Panc1 (cell line): ENCODE measurements at regions not wholly inside any gene's neighbourhood (a gene's known extent, or its start where the extent isn't known, plus 50 kb on each side); places are given as distances from the start of the nearest gene placed in this dataset.

Experiments used
- ATAC-seq: fragments of 200-7000 bp; cut with Tn5 transposase; 2 replicates; pipeline ENCODE4 v1.9.1; 2020; ENCODE audit warnings: mild to moderate bottlenecking, moderate library complexity
- BruUV-seq: library from RNA; stranded (reverse); fragments of 400-500 nt; replicated peaks from 2 replicates; lab custom pipeline; 2021; lab: Mats Ljungman, UMichigan
- CTCF ChIA-PET: fragments of 300-600 bp; sonication (Branson Sonifier 250); formaldehyde crosslinking; loops from one replicate; lab custom pipeline; 2022; ENCODE audit warnings: antibody characterized with exemption; lab: Charles Lee
- POLR2A ChIA-PET: fragments of 300-600 bp; sonication (Branson Sonifier 250); formaldehyde crosslinking; loops from one replicate; lab custom pipeline; 2022; ENCODE audit warnings: antibody characterized with exemption; lab: Charles Lee
- DNase-seq: peaks from one replicate; pipeline ENCODE4 v3.0.0-alpha.2; 2010; ENCODE audit warnings: low read depth, low spot score
- H3K27ac ChIP-seq: 2 replicates; pipeline ENCODE4 v1.5.1; 2011; ENCODE audit warnings: mild to moderate bottlenecking, low read length, inconsistent platforms
- H3K27me3 ChIP-seq: fragments of 200-500 bp; sonication (Bioruptor generic); 2 replicates; pipeline ENCODE4 v1.6.0; 2014; ENCODE audit warnings: low read length, inconsistent platforms; ENCODE audit not compliant: control insufficient read depth, insufficient read depth
- H3K36me3 ChIP-seq: fragments of 200-500 bp; sonication (Bioruptor generic); 2 replicates; pipeline ENCODE4 v1.5.1; 2014; ENCODE audit warnings: inconsistent platforms, mild to moderate bottlenecking, low read length, moderate library complexity; ENCODE audit not compliant: control insufficient read depth, insufficient read depth
- H3K4me1 ChIP-seq: 2 replicates; pipeline ENCODE4 v1.5.1; 2011; ENCODE audit warnings: inconsistent platforms, mild to moderate bottlenecking, low read length, moderate library complexity; ENCODE audit not compliant: control insufficient read depth, insufficient read depth
- H3K4me3 ChIP-seq, 2 experiments: 2 replicates each; pipeline ENCODE4 v1.5.1; 2011 to 2012; ENCODE audit warnings: low read depth in 2 of 2, low read length in 2 of 2, mild to moderate bottlenecking in 2 of 2, inconsistent platforms in 1 of 2, moderate library complexity in 1 of 2
- H3K9me3 ChIP-seq: fragments of 200-500 bp; sonication (Bioruptor generic); 2 replicates; pipeline ENCODE4 v1.5.1; 2014; ENCODE audit warnings: low read depth, mild to moderate bottlenecking, inconsistent platforms, low read length, moderate library complexity; ENCODE audit not compliant: control insufficient read depth, insufficient read depth
- POLR2AphosphoS5 ChIP-seq: IDR thresholded peaks from 2 replicates; pipeline ENCODE4 v1.6.1; 2012; ENCODE audit warnings: mild to moderate bottlenecking, low read depth, low read length, moderate library complexity
- SIN3A ChIP-seq: IDR thresholded peaks from 2 replicates; pipeline ENCODE4 v1.6.1; 2012; ENCODE audit warnings: low read depth, mild to moderate bottlenecking, low read length, moderate library complexity, borderline replicate concordance; ENCODE audit not compliant: insufficient read depth
- TCF7L2 ChIP-seq: IDR thresholded peaks from 2 replicates; pipeline ENCODE4 v1.6.1; 2011; ENCODE audit warnings: mild to moderate bottlenecking, low read depth, low read length, inconsistent platforms
- in situ Hi-C: cut with HindIII; loops from 2 replicates; pipeline ENCODE4 v1.10.0; 2016; ENCODE audit warnings: low sequenced_read_pairs, low pct_unique_long_range_greater_than_20kb
- intact Hi-C: fragments of 100-400 bp; cut with micrococcal nuclease; formaldehyde crosslinking; loops from one replicate; pipeline ENCODE4 v1.10.0; 2022; ENCODE audit not compliant: unreplicated experiment
- TF ChIP-seq, protein P1 (sequence below): fragments of 450-650 bp; IDR thresholded peaks from 2 replicates; pipeline ENCODE4 v1.5.1; 2017; ENCODE audit warnings: mild to moderate bottlenecking
- TF ChIP-seq, protein P2 (sequence below), 2 experiments: IDR thresholded peaks; 2 replicates each; pipeline ENCODE4 v1.6.1; 2011 to 2012; ENCODE audit warnings: low read depth in 2 of 2, control low read depth in 1 of 2, low read length in 1 of 2, mild to moderate bottlenecking in 1 of 2, moderate library complexity in 1 of 2; ENCODE audit not compliant: insufficient read depth in 1 of 2

DNA sequence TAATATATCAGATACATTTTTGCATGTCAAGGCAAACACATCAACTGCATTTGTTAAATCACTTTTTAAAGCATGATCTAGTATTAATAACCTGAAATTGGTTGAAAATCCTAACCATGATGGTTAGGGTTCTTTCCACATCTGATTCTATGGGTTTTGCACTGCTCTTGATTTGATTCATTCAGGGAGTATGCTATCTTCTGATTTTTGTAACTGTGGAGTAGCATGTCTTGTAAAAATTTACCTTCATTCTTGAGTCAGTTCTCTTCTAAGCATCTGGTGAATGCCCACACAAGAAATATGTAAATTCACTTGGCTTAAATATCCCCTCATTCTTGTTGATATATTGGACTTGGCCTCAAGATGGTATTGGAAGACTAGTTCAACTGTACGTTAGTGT is 178.7 kb downstream of the KLF6 start:
- H3K36me3 ChIP-seq: no peaks in the 10 kb centered on the region
- DNase-seq: no peak
- no peaks in the 10 kb centered on the region for H3K4me1 ChIP-seq
- peaks cover 12% of the 10 kb centered on the region; the same call in 1 of the 2 replicates for H3K9me3 ChIP-seq
- POLR2A ChIA-PET: interaction anchor here (0.6 kb wide), 1 partner anchor 57 kb away, joined by 6 read pairs; no protein-coding TSS in a partner anchor
- intact Hi-C loops (no loop called here), in situ Hi-C loops (no loop called here)
- CTCF ChIA-PET: no interaction called here
- TF ChIP-seq POLR2AphosphoS5: no peak
- TF ChIP-seq, protein P1, sequence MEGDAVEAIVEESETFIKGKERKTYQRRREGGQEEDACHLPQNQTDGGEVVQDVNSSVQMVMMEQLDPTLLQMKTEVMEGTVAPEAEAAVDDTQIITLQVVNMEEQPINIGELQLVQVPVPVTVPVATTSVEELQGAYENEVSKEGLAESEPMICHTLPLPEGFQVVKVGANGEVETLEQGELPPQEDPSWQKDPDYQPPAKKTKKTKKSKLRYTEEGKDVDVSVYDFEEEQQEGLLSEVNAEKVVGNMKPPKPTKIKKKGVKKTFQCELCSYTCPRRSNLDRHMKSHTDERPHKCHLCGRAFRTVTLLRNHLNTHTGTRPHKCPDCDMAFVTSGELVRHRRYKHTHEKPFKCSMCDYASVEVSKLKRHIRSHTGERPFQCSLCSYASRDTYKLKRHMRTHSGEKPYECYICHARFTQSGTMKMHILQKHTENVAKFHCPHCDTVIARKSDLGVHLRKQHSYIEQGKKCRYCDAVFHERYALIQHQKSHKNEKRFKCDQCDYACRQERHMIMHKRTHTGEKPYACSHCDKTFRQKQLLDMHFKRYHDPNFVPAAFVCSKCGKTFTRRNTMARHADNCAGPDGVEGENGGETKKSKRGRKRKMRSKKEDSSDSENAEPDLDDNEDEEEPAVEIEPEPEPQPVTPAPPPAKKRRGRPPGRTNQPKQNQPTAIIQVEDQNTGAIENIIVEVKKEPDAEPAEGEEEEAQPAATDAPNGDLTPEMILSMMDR: no peak
- TF ChIP-seq, protein P2, sequence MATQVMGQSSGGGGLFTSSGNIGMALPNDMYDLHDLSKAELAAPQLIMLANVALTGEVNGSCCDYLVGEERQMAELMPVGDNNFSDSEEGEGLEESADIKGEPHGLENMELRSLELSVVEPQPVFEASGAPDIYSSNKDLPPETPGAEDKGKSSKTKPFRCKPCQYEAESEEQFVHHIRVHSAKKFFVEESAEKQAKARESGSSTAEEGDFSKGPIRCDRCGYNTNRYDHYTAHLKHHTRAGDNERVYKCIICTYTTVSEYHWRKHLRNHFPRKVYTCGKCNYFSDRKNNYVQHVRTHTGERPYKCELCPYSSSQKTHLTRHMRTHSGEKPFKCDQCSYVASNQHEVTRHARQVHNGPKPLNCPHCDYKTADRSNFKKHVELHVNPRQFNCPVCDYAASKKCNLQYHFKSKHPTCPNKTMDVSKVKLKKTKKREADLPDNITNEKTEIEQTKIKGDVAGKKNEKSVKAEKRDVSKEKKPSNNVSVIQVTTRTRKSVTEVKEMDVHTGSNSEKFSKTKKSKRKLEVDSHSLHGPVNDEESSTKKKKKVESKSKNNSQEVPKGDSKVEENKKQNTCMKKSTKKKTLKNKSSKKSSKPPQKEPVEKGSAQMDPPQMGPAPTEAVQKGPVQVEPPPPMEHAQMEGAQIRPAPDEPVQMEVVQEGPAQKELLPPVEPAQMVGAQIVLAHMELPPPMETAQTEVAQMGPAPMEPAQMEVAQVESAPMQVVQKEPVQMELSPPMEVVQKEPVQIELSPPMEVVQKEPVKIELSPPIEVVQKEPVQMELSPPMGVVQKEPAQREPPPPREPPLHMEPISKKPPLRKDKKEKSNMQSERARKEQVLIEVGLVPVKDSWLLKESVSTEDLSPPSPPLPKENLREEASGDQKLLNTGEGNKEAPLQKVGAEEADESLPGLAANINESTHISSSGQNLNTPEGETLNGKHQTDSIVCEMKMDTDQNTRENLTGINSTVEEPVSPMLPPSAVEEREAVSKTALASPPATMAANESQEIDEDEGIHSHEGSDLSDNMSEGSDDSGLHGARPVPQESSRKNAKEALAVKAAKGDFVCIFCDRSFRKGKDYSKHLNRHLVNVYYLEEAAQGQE (IDR thresholded peaks at IDR 0.05; ENCODE audit: insufficient read depth in 1 of 2, low read depth in 2 of 2, low read length in 1 of 2): no peak
- TF ChIP-seq TCF7L2: no peak
- TF ChIP-seq SIN3A: no peak
- no peak for ATAC-seq
- no peak overlapping the region for H3K4me3 ChIP-seq
- H3K27me3 ChIP-seq: no peaks in the 10 kb centered on the region
- no peak overlapping the region for H3K27ac ChIP-seq
- BruUV-seq: no TSS peak

DNA sequence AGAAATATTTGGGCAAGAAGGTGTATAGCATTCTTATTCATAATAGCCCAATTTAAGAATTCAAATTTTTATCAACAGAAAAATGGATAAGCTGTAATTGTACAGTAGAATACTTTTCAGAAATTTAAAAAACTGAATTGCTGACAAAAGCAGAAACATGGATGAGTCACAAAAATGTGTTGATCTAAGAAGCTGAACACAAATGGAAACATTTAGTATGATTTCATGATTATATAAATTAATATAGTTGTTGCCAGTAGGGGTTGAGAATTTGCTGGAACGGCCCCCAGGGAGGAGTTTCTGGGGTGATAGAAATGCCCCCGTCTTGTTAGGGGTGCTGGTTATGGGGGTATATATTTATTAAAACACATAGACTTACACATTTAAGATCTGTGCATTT is 179.1 kb downstream of the KLF6 start:
- peaks cover 8% of the 10 kb centered on the region; the same call in 1 of the 2 replicates for H3K9me3 ChIP-seq
- ChIA-PET CTCF (no interaction called here), POLR2A (no interaction called here)
- H3K27ac ChIP-seq: no peak overlapping the region
- H3K27me3 ChIP-seq: no peaks in the 10 kb centered on the region
- intact Hi-C loops: no loop called here
- no TSS peak for BruUV-seq
- no peak overlapping the region for H3K4me3 ChIP-seq
- H3K36me3 ChIP-seq: no peaks in the 10 kb centered on the region
- no peaks in the 10 kb centered on the region for H3K4me1 ChIP-seq
- DNase-seq (no peak), ATAC-seq (no peak)
- in situ Hi-C loops: no loop called here
- TF ChIP-seq TCF7L2 (no peak), POLR2AphosphoS5 (no peak), SIN3A (no peak)
- TF ChIP-seq, protein P2 (IDR thresholded peaks at IDR 0.05; ENCODE audit: insufficient read depth in 1 of 2, low read depth in 2 of 2, low read length in 1 of 2): no peak
- TF ChIP-seq, protein P1: no peak
